NCI-H1092 treated with DMSO at 0.1 percent for 48 hours (cell line): ENCODE measurements at regions not wholly inside any gene's neighbourhood (a gene's known extent, or its start where the extent isn't known, plus 50 kb on each side); places are given as distances from the start of the nearest gene placed in this dataset.
"Not testable (repeated sequence)": the region's sequence is repeated elsewhere in the genome, so short reads cannot be mapped to it uniquely, and the experiment has no call there.

Experiments used
- DNase-seq: peaks from one replicate; lab custom pipeline; 2025; lab: John Stamatoyannopoulos, UW

DNA sequence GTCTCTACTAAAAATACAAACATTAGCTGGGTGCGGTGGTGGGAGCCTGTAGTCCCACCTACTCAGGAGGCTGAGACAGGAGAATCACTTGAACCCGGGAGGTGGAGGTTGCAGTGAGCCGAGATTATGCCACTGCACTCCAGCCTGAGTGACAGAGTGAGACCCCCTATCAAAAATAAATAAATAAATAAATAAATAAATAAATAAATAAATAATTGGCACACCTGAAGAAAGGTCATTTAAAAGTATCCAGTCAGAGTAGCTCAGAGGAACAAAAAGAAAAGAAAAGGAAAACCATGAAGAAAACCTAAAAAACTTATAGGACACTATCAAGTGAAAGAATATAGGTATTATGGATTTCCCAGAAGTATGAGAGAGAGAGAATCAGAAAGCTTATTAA lies 330.1 kb upstream of the AR start:
- not testable (repeated sequence) for DNase-seq

DNA sequence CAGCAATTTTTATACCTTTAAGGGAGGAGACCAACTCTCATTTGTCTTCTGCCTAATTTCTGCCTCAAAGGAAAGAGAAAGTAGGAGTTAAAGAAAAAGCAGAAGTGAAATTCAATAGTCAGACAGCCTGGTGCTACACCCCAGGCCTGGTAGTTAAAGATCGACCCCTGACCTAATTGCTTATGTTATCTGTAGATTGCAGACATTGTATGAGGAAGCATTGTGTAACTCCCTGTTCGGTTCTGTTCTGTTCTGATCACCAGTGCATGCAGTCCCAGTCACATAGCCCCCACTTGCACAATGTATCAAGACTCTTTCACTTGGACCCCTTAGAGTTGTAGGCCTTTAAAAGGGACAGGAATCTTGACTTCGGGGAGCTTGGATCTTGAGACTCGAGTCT lies 335.9 kb upstream of the AR start:
- no peak for DNase-seq

DNA sequence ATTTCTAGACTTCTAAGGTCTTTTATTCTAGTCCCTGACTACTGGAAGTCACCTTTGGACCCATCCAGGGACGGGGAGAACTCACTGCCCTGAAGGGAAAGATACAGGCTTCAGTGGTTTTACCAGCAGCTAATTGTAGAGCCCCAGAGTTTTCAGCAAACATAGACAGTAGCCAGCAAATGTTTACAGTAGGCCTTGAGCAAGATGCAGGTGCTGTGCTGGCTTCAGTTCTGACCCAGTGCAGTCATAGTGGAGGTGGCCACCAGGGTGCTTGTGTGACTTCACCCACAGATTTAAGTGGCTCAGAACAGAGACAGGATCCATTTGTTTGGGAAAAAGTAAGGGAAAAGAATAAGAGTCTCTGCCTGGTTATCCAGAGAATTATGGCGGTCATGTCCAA lies 384.4 kb upstream of the AR start:
- no peak for DNase-seq

DNA sequence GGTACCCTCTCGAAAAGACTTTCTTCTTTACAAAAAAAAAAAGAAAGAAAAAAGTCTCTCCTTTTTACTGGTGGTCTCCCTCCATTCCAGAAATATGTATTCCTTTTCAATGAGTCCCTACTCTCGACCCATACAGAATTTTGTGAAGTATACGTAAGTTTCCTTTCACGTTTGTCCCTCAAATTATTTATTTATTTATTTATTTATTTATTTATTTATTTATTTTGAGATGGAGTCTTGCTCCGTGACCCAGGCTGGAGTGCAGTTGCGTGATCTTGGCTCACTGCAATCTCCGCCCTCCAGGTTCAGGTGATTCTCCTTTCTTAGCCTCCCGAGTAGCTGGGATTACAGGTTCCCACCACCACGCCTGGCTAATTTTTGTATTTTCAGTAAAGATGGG lies 429.2 kb upstream of the AR start:
- DNase-seq = no peak

DNA sequence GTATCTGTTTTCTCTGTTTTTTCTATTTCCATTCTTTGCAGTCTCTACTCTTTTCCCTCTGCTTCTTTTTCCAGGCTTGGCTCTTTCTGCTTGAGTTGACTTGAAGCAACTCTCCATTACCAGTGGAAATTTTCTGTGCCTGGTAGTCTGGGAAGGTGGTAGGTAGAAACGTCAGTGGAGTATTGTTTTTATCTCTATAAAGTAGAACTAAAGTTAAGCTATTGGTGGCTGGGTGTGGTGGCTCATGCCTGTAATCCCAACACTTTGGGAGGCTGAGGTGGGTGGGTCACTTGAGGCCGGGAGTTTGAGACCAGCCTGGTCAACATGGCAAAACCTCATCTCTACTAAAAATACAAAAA lies 438.1 kb upstream of the AR start:
- DNase-seq = no peak

DNA sequence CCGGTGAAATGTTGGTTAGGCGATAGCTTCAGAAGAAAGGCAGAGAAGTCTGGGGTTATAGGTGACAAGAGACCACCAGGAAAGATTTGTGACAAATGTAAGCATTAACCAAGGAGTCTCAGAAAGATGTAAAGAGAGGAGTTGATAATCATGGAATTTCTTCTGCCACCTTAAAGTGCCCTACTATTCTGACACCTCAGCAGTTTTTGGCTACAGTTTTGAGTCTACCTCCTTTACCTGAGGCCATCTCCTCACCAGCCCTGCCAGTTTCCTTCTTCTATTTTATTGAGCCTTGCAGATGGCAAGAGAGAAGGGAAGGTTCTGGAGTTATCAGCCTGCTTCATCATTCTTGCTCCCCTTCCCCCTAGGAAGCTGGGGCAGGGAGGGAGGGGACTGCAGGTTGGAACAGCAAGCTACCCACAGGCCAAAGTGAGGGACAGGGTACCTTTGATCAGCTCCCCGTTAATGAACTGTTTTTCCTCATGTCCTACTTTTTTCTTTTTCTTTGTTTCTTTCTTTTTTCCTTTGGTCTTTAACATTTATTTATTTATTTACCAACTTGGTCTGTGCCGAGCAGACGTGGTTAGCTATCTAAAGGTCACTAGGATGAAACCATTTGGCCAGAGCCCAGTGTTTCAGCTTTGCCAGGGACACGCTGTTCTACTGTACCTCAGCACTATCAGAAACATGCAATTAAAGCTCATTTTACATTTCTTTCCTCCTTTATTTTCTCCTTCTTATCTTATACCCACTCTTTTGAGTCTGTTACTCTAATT lies 438.7 kb upstream of the AR start:
- no peak for DNase-seq

DNA sequence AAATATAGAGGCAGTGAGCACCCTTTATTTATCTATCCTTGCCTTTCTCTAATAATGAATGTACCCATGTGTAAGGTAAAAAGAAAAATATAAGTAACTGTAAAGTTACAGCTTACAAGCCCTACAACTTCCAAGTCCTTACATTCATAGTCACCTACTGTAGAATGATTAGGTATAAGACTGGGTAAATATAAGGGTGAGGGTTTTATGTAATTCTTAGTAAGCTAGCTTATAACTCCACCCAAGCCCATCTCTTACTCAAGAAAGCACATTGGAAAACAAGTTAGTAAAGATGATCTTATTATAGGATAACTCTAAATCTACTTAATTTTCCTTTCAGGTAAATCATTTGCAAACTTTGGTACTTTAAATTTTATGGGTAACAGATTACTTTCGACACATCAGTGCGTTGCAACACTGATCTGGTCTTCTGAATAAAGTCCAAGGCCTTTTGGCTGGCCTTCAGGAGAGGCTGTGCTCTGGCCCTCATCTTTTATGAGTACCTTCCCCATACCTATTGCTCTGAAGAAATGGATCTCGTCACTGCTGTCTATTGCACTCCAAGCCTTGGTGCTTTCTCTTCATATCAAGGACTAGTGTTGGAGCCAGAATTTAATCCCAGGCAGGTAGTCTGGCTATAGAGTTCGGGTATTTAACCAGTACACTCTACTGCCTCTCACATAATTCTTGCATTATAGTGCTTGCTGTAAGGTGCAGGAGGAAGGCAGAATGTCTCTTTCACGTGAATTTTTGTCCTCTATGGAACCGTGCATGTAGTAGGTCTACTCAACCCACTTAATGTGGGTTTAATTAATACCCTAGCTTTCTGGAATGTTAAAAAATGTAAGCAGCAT lies 443.6 kb upstream of the AR start:
- DNase-seq = no peak

DNA sequence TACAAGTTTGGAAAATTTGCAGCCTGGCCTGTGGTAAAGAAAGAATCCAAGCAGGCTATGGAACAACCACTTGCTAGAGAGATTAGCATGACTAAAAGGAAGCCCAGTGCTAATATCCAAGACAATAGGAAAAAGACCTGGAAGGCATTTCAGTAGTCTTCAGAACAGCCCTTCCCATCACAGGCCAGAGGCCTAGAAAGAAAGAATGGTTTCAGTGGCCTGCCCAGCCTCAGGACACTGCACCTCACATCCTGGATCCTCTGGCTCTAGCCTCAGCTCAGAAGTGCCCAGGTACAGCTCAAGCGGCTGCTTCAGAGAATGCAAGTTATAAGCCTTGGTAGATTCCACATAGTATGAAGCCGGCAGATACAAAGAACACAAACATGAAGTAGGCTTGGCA lies 449.8 kb upstream of the AR start:
- no peak for DNase-seq

DNA sequence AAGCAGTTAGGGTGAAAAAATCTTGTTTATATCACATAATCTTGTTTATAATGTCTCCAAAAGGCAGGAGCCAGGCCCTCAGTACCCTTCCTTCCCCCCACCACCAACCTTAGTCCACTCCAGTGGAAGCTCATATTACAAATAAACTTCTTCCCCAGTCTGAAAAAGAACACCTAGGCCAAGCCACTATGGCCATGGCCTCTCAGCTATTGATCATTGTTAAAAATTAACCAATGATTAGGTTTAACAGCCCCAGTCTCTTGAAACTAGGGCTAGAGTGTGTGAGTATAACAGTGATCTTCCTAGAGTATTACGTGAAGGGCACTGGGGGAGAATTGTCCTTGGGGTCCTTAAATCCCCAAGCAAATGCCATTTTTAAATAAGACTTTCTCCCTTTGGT lies 411.9 kb upstream of the EDA2R start:
- DNase-seq = no peak

DNA sequence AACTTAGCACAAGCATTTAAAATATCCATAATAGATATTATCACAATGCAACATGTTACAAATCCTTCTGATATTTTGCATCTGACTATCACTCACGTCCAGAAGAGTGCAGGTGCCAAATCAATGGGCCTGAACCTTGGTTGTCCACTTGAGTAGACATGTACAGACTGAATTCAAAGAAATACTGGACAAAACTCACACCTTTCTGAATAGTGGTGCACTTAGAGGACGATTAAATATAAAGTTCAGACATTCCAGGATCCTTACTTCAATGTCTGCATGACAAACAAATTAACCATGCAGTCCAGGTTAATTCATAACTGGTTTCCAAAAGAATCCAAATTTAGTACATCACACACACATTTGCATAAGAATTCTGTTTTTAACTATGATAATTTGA lies 406.0 kb upstream of the EDA2R start:
- no peak for DNase-seq

DNA sequence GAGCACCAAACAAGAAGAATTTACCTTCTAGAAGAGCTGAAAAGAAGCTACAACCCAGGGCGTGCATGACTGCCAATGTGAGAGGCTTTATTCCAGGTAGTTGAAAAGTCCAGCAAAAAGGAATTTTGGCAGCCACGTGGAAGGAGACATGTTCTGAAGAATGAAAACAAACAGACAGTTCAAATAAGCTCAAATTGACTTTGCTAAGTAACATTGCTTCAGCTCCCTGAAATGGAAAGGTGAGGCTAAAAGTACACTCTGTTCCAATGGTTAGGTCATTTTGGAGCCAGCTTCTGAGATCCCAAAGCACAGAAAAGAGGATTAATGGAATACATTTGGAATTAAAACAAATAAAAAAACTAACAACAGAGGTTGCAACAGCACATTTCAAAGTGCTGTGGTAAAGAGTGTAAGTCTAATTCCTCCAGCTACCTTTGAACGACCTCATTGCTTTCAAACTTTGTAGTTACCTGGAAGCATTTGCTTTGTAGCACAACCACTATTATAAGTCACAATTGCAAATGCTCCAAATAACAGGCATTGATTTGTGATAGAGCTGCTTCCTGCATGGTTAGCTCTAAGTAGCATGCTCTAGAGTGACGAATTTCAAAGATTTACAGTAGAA lies 405.3 kb upstream of the EDA2R start:
- no peak for DNase-seq

DNA sequence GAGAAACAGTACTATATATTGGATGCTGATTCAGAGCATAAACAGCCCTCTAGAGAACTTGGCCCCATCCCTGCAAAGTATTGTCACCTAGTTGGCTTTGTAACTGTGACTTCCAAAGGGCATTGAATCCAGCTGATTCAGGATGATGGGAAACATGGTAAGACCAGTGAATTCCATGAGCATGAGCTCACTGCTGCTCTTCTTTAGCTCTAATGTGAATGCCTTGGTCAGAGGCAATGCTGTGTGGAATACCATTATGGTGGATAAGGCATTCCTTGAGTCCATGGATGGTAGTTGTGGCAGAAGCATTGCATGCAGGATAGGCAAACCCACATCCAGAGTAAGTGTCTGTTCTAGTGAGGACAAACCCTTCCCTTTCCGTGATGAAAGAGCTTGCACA lies 365.6 kb upstream of the EDA2R start:
- DNase-seq = no peak

DNA sequence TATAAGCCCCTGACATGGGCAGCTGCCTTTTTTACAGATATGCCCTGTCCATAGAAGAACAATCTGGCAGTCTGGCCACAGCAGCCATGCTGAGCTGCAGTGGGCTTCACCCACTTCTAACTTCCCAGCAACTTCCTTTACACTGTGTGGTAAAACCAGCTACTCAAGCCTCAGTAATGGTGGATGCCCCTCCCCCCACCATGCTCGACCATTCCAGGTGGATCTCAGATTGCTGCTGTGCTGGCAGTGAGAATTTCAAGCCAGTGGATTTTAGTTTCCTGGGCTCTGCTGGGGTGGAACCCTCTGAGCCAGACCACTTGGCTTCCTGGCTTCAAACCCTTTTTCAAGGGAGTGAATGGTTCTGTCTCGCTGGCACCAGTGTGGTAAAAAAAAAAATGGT lies 355.9 kb upstream of the EDA2R start:
- DNase-seq = no peak

DNA sequence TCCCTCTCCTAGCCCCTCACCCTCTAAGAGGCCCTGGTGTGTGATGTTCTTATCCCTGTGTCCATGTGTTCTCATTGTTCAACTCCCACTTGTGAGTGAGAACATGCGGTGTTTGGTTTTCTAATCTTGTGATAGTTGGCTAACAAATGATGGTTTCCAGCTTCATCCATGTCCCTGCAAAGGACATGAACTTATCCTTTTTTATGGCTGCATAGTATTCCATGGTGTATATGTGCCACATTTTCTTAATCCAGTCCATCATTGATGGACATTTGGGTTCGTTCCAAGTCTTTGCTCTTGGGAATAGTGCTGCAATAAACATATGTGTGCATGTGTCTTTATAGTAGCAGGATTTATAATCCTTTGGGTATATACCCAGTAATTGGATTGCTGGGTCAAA lies 353.2 kb upstream of the EDA2R start:
- DNase-seq = not testable (repeated sequence)

DNA sequence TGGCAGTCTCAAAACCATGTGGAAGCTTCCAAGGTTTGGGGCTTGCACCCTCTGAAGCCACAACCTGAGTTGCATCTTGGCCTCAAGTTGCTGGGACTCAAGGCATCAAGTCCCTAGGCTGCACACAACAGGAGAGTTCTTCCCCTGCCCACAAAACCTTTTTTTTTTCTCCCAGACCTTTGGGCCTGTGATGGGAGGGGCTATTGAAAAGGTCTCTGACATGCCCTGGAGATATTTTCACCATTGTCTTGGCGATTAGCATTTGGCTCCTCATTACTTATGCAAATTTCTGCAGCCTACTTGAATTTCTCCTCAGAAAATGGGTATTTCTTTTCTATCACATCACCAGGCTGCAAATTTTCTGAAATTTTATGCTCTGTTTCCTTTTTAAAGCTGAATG lies 349.5 kb upstream of the EDA2R start:
- DNase-seq = no peak

DNA sequence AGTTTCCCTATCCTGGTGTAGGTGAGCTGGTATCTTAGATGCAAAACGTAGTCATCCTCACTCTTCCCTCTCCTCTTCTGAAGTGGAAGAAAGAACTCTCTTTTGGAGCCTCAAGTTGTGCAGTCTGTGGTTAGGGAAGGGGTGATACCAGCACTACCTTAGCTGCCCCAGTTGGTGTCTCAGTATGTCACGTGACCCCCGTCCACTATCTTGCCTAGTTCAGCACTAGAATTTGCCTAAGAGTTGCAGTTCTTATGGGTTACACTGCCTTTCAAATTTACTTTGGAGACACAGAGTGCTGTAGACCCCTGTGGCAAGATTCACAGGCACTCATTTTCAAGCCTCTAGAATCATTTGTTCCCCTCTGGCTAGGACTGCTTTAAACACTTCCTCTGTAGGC lies 322.8 kb upstream of the EDA2R start:
- DNase-seq = no peak

DNA sequence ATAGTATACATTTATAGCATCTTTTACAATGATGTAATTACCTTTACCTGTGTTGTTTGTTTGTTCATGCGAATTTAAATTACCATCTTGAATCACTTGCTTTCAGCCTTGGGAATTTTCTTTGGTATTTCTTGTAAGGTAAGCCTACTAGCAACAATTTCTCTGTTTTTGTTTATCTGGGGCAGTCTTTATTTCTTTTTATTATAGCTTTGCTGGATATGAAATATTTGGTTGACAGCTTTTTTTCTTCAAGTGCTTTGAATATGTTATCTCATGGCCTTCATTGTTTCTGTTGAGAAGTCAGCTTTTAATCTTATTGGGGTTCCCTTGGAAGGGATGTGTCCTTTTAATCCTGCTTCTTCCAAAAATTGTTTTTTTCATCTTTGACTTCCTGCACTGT lies 292.8 kb upstream of the EDA2R start:
- DNase-seq = no peak

DNA sequence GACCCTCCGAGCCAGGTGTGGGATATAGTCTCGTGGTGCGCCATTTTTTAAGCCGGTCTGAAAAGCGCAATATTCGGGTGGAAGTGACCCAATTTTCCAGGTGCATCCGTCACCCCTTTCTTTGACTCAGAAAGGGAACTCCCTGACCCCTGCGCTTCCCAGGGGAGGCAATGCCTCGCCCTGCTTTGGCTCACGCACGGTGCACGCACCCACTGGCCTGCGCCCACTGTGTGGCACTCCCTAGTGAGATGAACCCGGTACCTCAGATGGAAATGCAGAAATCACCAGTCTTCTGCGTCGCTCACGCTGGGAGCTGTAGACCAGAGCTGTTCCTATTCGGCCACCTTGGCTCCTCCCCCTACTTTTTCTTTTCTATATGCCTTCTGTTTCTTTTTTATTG lies 291.6 kb upstream of the EDA2R start:
- not testable (repeated sequence) for DNase-seq

DNA sequence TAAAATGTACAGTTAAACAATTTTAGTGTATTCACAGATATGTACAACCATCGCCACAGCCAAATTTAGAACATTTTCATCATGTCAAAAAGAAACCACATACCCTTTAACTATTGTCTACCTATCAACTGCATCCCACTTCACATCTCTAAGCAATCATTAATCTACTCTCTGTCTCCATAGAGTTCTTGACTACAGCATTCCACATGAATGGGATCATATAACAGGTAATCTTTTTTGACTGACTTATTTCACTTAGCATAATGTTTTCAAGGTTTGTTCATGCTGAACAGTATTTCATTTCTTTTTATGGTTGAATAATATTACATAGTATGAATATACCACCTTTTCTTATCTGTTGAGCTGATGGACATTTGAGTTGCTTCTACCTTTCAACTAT lies 281.4 kb upstream of the EDA2R start:
- no peak for DNase-seq

DNA sequence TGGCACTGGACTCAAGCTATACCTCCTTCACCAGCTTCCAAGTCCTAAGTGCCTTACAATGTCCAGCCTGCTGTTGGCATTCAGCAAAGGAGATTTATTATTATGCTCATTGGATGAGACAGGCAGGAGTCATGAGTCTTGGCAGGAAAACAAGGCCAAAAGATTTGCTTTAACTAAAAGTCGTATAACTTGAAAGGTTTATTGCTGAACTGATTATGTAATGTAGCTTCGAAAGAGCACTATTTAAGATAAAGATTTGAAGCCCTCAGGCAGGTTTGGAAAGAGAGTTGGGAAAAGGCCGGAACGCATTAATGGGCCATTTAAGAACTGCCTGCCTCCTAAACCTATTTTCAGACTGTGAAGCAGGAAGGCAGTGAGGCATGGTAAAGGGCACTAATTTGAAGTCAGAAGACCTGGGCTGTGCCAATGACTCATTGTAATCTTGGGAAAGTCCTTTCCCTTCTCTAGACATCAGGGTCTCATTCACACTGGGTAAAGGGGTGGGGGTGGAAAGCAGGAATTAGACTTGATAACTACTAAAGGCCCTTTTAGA lies 280.5 kb upstream of the EDA2R start:
- no peak for DNase-seq

DNA sequence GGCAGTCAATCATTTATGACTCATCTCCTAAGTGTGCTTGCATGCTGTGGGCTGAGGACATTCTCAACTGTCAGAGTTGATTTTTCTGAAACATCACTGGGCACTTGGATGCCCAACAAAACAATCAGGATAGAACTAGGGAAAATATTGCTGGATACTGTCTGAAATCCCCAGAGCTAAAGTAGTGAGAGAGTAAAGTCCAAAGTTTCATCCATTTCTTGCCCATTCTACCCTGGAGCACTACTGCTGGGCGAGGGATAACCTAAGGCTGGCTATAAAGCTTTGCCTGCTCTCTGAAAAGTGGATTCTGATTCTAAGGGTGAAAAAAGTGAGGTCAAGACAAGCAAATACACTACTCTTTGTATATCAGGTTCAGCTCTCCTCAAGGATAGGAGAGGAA lies 279.6 kb upstream of the EDA2R start:
- DNase-seq = no peak

DNA sequence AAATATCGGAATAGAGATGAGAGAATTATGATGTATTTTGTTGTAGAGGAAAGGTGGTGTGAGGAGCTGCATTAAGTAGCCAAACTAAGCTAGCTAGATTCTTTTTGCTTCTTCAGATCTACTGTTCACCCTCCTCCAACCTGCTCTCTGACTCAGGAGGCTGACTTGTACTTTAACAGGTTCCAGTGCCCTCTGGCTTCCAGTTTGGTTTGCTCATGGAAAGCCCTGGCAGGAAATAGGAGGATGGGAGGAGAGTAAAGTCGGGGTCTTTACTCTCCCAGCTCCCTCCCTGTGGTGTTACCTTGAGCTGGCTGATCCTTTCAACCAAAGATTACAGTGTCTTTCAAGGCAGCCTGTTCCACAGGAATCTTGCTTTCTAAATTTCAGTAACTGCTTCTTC lies 277.0 kb upstream of the EDA2R start:
- DNase-seq = no peak

DNA sequence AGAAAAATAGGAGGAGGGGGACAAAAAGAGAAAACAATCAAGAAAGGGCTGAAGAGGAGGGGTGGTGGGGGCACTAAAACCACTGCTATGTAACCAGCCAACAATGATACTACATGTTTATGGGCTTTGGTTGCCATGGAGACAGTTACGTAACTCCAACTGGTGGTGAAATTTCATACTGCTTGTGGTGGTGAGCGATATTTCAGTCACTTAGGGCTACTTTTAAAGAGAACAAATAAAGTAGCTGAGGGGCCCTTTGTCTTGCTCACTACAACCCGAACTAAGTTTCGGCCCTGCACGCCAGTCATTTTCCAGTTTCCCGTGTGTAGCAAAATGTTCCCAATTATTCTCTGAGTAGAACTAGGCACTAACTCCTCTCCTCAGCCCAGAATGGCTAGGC lies 275.2 kb upstream of the EDA2R start:
- DNase-seq = no peak
